ENCODE measurements at regions not wholly inside any gene's neighbourhood (a gene's known extent, or its start where the extent isn't known, plus 50 kb on each side); places are given as distances from the start of the nearest gene placed in this dataset.
"Not testable (repeated sequence)": the region's sequence is repeated elsewhere in the genome, so short reads cannot be mapped to it uniquely, and the experiment has no call there.

- no peak for DNase-seq
These were observed 98.8 kb downstream of the SLC25A47 start for GRCh38 chr14:100421756-100422470.

- DNase-seq, result no peak
These were observed 99.6 kb downstream of the SLC25A47 start for GRCh38 chr14:100422556-100423316.

- no peak for DNase-seq
These were observed 100.3 kb downstream of the SLC25A47 start for GRCh38 chr14:100423317-100424010.

GRCh38 chr14:100424504-100425428 lies 101.6 kb downstream of the SLC25A47 start:
- peak; percentile 56 for DNase-seq

- DNase-seq, result no peak
These were observed 102.3 kb downstream of the SLC25A47 start for GRCh38 chr14:100425429-100425827.

- no peak for DNase-seq
These were observed 103.2 kb downstream of the SLC25A47 start for GRCh38 chr14:100426314-100426713.

GRCh38 chr14:100427166-100427565 lies 104.0 kb downstream of the SLC25A47 start:
- DNase-seq, result no peak

GRCh38 chr14:100428727-100429126 lies 105.6 kb downstream of the SLC25A47 start:
- peak; percentile 36 for DNase-seq

GRCh38 chr14:100429537-100429936 lies 106.4 kb downstream of the SLC25A47 start:
- DNase-seq, result no peak

GRCh38 chr14:100430571-100430970 lies 107.4 kb downstream of the SLC25A47 start:
- no peak for DNase-seq

- DNase-seq, result not testable (repeated sequence)
These were observed 108.3 kb downstream of the SLC25A47 start for GRCh38 chr14:100431461-100431860.

GRCh38 chr14:100432652-100433427 lies 109.7 kb downstream of the SLC25A47 start:
- no peak for DNase-seq

GRCh38 chr14:100433428-100433814 lies 110.3 kb downstream of the SLC25A47 start:
- DNase-seq, result no peak

GRCh38 chr14:100434033-100434601 lies 111.0 kb downstream of the SLC25A47 start:
- no peak for DNase-seq

GRCh38 chr14:100434911-100435438 lies 111.8 kb downstream of the SLC25A47 start:
- no peak for DNase-seq

GRCh38 chr14:100435459-100435858 lies 112.3 kb downstream of the SLC25A47 start:
- DNase-seq, result no peak

- no peak for DNase-seq
These were observed 113.7 kb downstream of the SLC25A47 start for GRCh38 chr14:100436745-100437406.

- DNase-seq, result no peak
These were observed 115.1 kb downstream of the SLC25A47 start for GRCh38 chr14:100438271-100438670.

GRCh38 chr14:100438678-100439592 lies 115.8 kb downstream of the SLC25A47 start:
- DNase-seq, result no peak

All from CD4-positive, alpha-beta T cell treated with Interleukin-15 for 1 hour (primary cell).